K562 (cell line): ENCODE measurements at regions not wholly inside any gene's neighbourhood (a gene's known extent, or its start where the extent isn't known, plus 50 kb on each side); places are given as distances from the start of the nearest gene placed in this dataset.

ENCODE experiments used
- ATAC-seq: fragments of 200-7000 bp; cut with Tn5 transposase; 3 replicates; pipeline ENCODE4 v1.9.1; 2020; ENCODE audit warnings: moderate library complexity
- BruUV-seq: library from RNA; stranded (reverse); fragments of 400-500 nt; replicated peaks from 2 replicates; lab custom pipeline; 2021; lab: Mats Ljungman, UMichigan
- CTCF ChIA-PET: fragments of 300-600 bp; formaldehyde crosslinking; extraction: SDS; loops from one replicate; lab custom pipeline; 2021; ENCODE audit warnings: low intra/inter-chr PET ratio; lab: Yijun Ruan, JAX
- POLR2A ChIA-PET: fragments of 300-600, 350-650 bp; sonication (Branson Sonifier 250); formaldehyde crosslinking; extraction: SDS; loops from one replicate; lab custom pipeline; 2021; ENCODE audit warnings: antibody characterized with exemption, inconsistent platforms; lab: Yijun Ruan, JAX
- DNase-seq, 4 experiments: peaks; one replicate each; pipeline versions ENCODE4 v3.0.0 to v3.0.0-alpha.2; 2011 to 2018; ENCODE audit warnings: low spot score in 3 of 4, mixed read lengths in 3 of 4; ENCODE audit errors: extremely low read depth in 1 of 4
- FAIRE-seq: peaks from 2 replicates; lab custom pipeline; 2011; peaks lifted over from hg19 to GRCh38; lab: Jason Lieb, UNC
- H2AFZ ChIP-seq: 2 replicates; pipeline ENCODE4 v1.6.0; 2011; ENCODE audit warnings: low read depth, low read length, control low read depth, inconsistent platforms
- H3K27ac ChIP-seq: fragments of 200-600 bp; 3 replicates; pipeline ENCODE4 v1.8.0; 2011; ENCODE audit warnings: low read depth, mild to moderate bottlenecking, control low read depth, inconsistent platforms, low read length, moderate library complexity, mixed read lengths; ENCODE audit errors: extremely low read depth
- H3K27me3 ChIP-seq, 2 experiments: fragments of 300-600 bp in 1 of 2; 2 replicates in 1 of 2; 3 replicates in 1 of 2; pipeline versions ENCODE4 v1.6.0 to v1.8.0; 2011; ENCODE audit warnings: inconsistent platforms in 2 of 2, low read length in 2 of 2, mild to moderate bottlenecking in 1 of 2, mixed read lengths in 1 of 2, moderate library complexity in 1 of 2; ENCODE audit not compliant: control insufficient read depth in 2 of 2, insufficient read depth in 2 of 2
- H3K36me3 ChIP-seq: fragments of 300-600 bp; 3 replicates; pipeline ENCODE4 v1.8.0; 2011; ENCODE audit warnings: mild to moderate bottlenecking, low read length, inconsistent platforms; ENCODE audit not compliant: control insufficient read depth, insufficient read depth
- H3K4me1 ChIP-seq, 2 experiments: fragments of 200-600 bp in 1 of 2; replicated peaks in 1 of 2; 2 replicates in 1 of 2; 3 replicates in 1 of 2; pipeline versions ENCODE4 v1.5.1 to v1.8.0; 2011; ENCODE audit warnings: inconsistent platforms in 2 of 2, low read length in 2 of 2, mild to moderate bottlenecking in 1 of 2, mixed read lengths in 1 of 2, moderate library complexity in 1 of 2; ENCODE audit not compliant: control insufficient read depth in 2 of 2, insufficient read depth in 2 of 2
- H3K4me2 ChIP-seq: 2 replicates; pipeline ENCODE4 v1.6.1; 2011; ENCODE audit warnings: low read length, control low read depth, inconsistent platforms, mixed read lengths; ENCODE audit not compliant: insufficient read depth
- H3K4me3 ChIP-seq: fragments of 200-600 bp; sonication (generic), shearing (Covaris generic); 2 replicates; pipeline ENCODE4 v1.5.1; 2016; ENCODE audit warnings: control low read depth, inconsistent platforms
- H3K79me2 ChIP-seq: fragments of 200-600 bp; 3 replicates; pipeline ENCODE4 v1.8.0; 2011; ENCODE audit warnings: low read length, inconsistent platforms; ENCODE audit not compliant: control insufficient read depth, insufficient read depth
- H3K9ac ChIP-seq, 2 experiments: 2 replicates each; pipeline versions ENCODE4 v1.6.0 to v1.6.1; 2011; ENCODE audit warnings: low read depth in 2 of 2, low read length in 2 of 2, control low read depth in 1 of 2, inconsistent platforms in 1 of 2, mild to moderate bottlenecking in 1 of 2, mixed read lengths in 1 of 2; ENCODE audit not compliant: insufficient read depth in 1 of 2
- H3K9me1 ChIP-seq: one replicate; pipeline ENCODE4 v1.6.0; 2011; ENCODE audit warnings: inconsistent platforms, mild to moderate bottlenecking, low read length, moderate library complexity; ENCODE audit not compliant: control insufficient read depth, insufficient read depth
- H3K9me3 ChIP-seq: replicated peaks from 2 replicates; pipeline ENCODE4 v1.5.1; 2011; ENCODE audit warnings: low read depth, low read length, inconsistent platforms; ENCODE audit not compliant: control insufficient read depth, insufficient read depth
- H4K20me1 ChIP-seq: replicated peaks from 2 replicates; pipeline ENCODE4 v1.6.1; 2011; ENCODE audit warnings: low read length, inconsistent platforms, mixed read lengths; ENCODE audit not compliant: control insufficient read depth, insufficient read depth
- BHLHE40 ChIP-seq: IDR thresholded peaks from 2 replicates; pipeline ENCODE4 v1.6.1; 2011; ENCODE audit warnings: low read length, improper control_type of control experiment
- HCFC1 ChIP-seq: IDR thresholded peaks from 2 replicates; pipeline ENCODE4 v1.6.1; 2012; ENCODE audit warnings: low read depth, low read length, improper control_type of control experiment
- NFYB ChIP-seq: IDR thresholded peaks from 2 replicates; pipeline ENCODE4 v1.6.1; 2011; ENCODE audit warnings: mild to moderate bottlenecking, moderate library complexity; ENCODE audit not compliant: insufficient read length; ENCODE audit errors: extremely low read depth
- RAD21 ChIP-seq, 2 experiments: fragments of 250-450 bp in 1 of 2; fragments of 450-650 bp in 1 of 2; sonication (Bioruptor Pico) in 1 of 2; formaldehyde crosslinking in 1 of 2; IDR thresholded peaks in 1 of 2; conservative IDR thresholded peaks in 1 of 2; 2 replicates each; pipeline versions ENCODE4 v1.4.0 to v1.8.0; 2020 to 2022; ENCODE audit warnings: mild to moderate bottlenecking in 2 of 2, moderate library complexity in 1 of 2
- RAD51 ChIP-seq: fragments of 450-650 bp; IDR thresholded peaks from 2 replicates; pipeline ENCODE4 v1.7.1; 2016; ENCODE audit warnings: low read depth, mild to moderate bottlenecking, borderline replicate concordance
- YY1 ChIP-seq, 3 experiments: IDR thresholded peaks; 2 replicates each; pipeline ENCODE4 v1.6.1; 2011; ENCODE audit warnings: low read length in 2 of 3, mild to moderate bottlenecking in 2 of 3, moderate library complexity in 2 of 3, borderline replicate concordance in 1 of 3, control low read depth in 1 of 3, low read depth in 1 of 3; ENCODE audit not compliant: insufficient read depth in 3 of 3, insufficient replicate concordance in 2 of 3, control insufficient read depth in 1 of 3, insufficient read length in 1 of 3; ENCODE audit errors: extremely low read depth in 1 of 3
- ZNF239 ChIP-seq: fragments of 250-450 bp; sonication (Bioruptor Pico); IDR thresholded peaks from 2 replicates; pipeline ENCODE4 v1.4.0; 2020; ENCODE audit warnings: mild to moderate bottlenecking
- WGBS: fragments of 100-300 bp; shearing (Covaris generic); methylation state at CpG from one replicate; pipeline ENCODE4 v1.1.6; 2016; ENCODE audit warnings: low coverage, mixed read lengths; ENCODE audit not compliant: insufficient coverage; ENCODE audit errors: missing lambda C conversion rate; 5-methylcytosine and 5-hydroxymethylcytosine counted together
- in situ Hi-C: fragments of 300-500 bp; cut with MboI; formaldehyde crosslinking; loops from 4 replicates; pipeline ENCODE4 v1.15.0; 2018; ENCODE audit warnings: inconsistent platforms, mixed read lengths
- intact Hi-C: fragments of 100-400 bp; cut with micrococcal nuclease; formaldehyde crosslinking; loops from 2 replicates; pipeline ENCODE4 v1.14.2; 2022
- TF ChIP-seq, protein P1 (sequence below): sonication (generic); formaldehyde crosslinking; IDR thresholded peaks from 2 replicates; pipeline ENCODE4 v1.5.0; 2020; ENCODE audit warnings: missing genetic modification reagents
- TF ChIP-seq, protein P2 (sequence below): fragments of 450-650 bp; formaldehyde crosslinking; IDR thresholded peaks from 2 replicates; pipeline ENCODE4 v1.4.0; 2020; ENCODE audit warnings: mild to moderate bottlenecking, mixed read lengths
- TF ChIP-seq, protein P3 (sequence below): sonication (generic); formaldehyde crosslinking; IDR thresholded peaks from 2 replicates; pipeline ENCODE4 v1.9.0; 2022; ENCODE audit warnings: mild to moderate bottlenecking, missing genetic modification reagents

DNA sequence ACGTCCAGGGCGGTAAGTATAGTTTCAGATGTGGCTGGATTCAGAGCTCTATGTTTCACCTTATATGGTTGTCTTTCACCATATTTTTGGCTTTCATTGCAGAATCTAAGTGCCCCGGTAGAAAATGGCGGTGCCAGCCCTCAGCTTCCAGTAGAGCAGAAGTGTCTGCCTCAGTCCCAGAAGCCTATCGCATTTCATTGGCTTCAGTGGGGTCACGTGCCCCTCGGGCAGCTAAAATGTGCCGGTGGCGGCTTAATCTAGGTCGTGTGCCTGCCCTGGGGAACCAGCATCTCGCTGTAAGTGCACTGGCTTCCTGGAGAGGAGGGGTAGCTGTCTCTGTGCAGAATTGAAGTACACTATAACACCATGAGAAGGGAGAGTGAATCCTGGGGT, 107.4 kb upstream of the MAGI3 start:
- no TSS peak for BruUV-seq
- H2AFZ ChIP-seq: peak overlapping the region; percentile 64
- 24% methylated on average over 11 of the region's 11 CpGs for WGBS

More for the DNA sequence above, 107.4 kb upstream of the MAGI3 start:
- TF ChIP-seq, protein P1, sequence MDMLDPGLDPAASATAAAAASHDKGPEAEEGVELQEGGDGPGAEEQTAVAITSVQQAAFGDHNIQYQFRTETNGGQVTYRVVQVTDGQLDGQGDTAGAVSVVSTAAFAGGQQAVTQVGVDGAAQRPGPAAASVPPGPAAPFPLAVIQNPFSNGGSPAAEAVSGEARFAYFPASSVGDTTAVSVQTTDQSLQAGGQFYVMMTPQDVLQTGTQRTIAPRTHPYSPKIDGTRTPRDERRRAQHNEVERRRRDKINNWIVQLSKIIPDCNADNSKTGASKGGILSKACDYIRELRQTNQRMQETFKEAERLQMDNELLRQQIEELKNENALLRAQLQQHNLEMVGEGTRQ (CRISPR knock-in tag): peak; percentile 91
- TF ChIP-seq ZNF239 (CRISPR knock-in tag): no peak
- peak in 1 of 3 experiments; percentile 60 for TF ChIP-seq YY1 (IDR thresholded peaks at IDR 0.05; ENCODE audit: borderline replicate concordance in 1 of 3, control insufficient read depth in 1 of 3, extremely low read depth in 1 of 3, insufficient read depth in 3 of 3, insufficient read length in 1 of 3, insufficient replicate concordance in 2 of 3, low read depth in 1 of 3, low read length in 2 of 3)
- no peak for TF ChIP-seq RAD21 (CRISPR knock-in tag; conservative IDR thresholded peaks at IDR 0.05 in 1 of 2, IDR thresholded peaks at IDR 0.05 in 1 of 2)
- peak; percentile 63 for TF ChIP-seq NFYB
- TF ChIP-seq, protein P2, sequence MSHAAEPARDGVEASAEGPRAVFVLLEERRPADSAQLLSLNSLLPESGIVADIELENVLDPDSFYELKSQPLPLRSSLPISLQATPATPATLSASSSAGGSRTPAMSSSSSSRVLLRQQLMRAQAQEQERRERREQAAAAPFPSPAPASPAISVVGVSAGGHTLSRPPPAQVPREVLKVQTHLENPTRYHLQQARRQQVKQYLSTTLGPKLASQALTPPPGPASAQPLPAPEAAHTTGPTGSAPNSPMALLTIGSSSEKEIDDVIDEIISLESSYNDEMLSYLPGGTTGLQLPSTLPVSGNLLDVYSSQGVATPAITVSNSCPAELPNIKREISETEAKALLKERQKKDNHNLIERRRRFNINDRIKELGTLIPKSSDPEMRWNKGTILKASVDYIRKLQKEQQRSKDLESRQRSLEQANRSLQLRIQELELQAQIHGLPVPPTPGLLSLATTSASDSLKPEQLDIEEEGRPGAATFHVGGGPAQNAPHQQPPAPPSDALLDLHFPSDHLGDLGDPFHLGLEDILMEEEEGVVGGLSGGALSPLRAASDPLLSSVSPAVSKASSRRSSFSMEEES (CRISPR knock-in tag): peak; percentile 43
- peak; percentile 37; the same call in 1 of the 2 replicates for TF ChIP-seq BHLHE40
- TF ChIP-seq RAD51: peak; percentile 71; the same call in 1 of the 2 replicates
- TF ChIP-seq HCFC1: no peak
- TF ChIP-seq, protein P3, sequence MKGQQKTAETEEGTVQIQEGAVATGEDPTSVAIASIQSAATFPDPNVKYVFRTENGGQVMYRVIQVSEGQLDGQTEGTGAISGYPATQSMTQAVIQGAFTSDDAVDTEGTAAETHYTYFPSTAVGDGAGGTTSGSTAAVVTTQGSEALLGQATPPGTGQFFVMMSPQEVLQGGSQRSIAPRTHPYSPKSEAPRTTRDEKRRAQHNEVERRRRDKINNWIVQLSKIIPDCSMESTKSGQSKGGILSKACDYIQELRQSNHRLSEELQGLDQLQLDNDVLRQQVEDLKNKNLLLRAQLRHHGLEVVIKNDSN (CRISPR knock-in tag): peak; percentile 83
- TF ChIP-seq, all 486 proteins: peak for 7
- Histone ChIP-seq H3K4me3 (no peak overlapping the region), H3K4me1 (no peaks in the 10 kb centered on the region), H3K4me2 (peak overlapping the region; percentile 19; the same call in 1 of the 2 replicates), H3K27ac (no peak overlapping the region), H3K36me3 (no peaks in the 10 kb centered on the region), H3K9me1 (no peaks in the 10 kb centered on the region), H4K20me1 (no peaks in the 10 kb centered on the region), H3K9me3 (no peaks in the 10 kb centered on the region), H3K9ac (no peak overlapping the region), H3K27me3 (no peaks in the 10 kb centered on the region), H3K79me2 (no peaks in the 10 kb centered on the region)
- in situ Hi-C loops: no loop called here
- POLR2A ChIA-PET: interaction anchor here (0.6 to 1.5 kb wide), 2 partner anchors 16 to 120 kb away, joined by 3 read pairs; no protein-coding TSS in a partner anchor
- DNase-seq (no peak), FAIRE-seq (no peak), ATAC-seq (peak; percentile 61; the same call in 2 of the 3 replicates)
- CTCF ChIA-PET: no interaction called here
- intact Hi-C loops: no loop called here
